Uterus (tissue), 3 donors: ENCODE measurements at regions not wholly inside any gene's neighbourhood (a gene's known extent, or its start where the extent isn't known, plus 50 kb on each side); places are given as distances from the start of the nearest gene placed in this dataset.

Experiments
- DNase-seq, 2 donors: peaks; one replicate each; pipeline ENCODE4 v3.0.0-alpha.2; 2019 to 2020
- H3K27ac ChIP-seq, 2 donors: fragments of 200-600 bp; sonication (generic); 1 replicate in 1 of 2; 2 replicates in 1 of 2; pipeline ENCODE4 v1.5.1; 2016 to 2018
- H3K27me3 ChIP-seq, 2 donors: fragments of 200-600 bp; sonication (generic); one replicate each; pipeline ENCODE4 v1.5.1; 2018 to 2019; ENCODE audit warnings: control low read depth in 1 of 2
- H3K36me3 ChIP-seq, 2 donors: fragments of 200-600 bp; sonication (generic); one replicate each; pipeline ENCODE4 v1.5.1; 2019; ENCODE audit warnings: control low read depth in 1 of 2
- H3K4me1 ChIP-seq, 2 donors: fragments of 200-600 bp; sonication (generic); one replicate each; pipeline ENCODE4 v1.5.1; 2018 to 2019; ENCODE audit warnings: control low read depth in 1 of 2
- H3K4me3 ChIP-seq, 2 donors: fragments of 200-600 bp; sonication (generic); 1 replicate in 1 of 2; 2 replicates in 1 of 2; pipeline ENCODE4 v1.5.1; 2018 to 2019; ENCODE audit warnings: mild to moderate bottlenecking in 1 of 2
- H3K9me3 ChIP-seq, 2 donors: fragments of 200-600 bp; sonication (generic); one replicate each; pipeline ENCODE4 v1.5.1; 2019; ENCODE audit warnings: control low read depth in 1 of 2
- POLR2A ChIP-seq, 2 donors: fragments of 450-650 bp; IDR thresholded peaks; one replicate each; pipeline ENCODE4 v1.6.1; 2016; ENCODE audit warnings: antibody characterized with exemption in 2 of 2, mild to moderate bottlenecking in 1 of 2, moderate library complexity in 1 of 2
- intact Hi-C: fragments of 100-400 bp; cut with DNase I; formaldehyde crosslinking; loops from one replicate; pipeline ENCODE4 v1.15.1; 2023; ENCODE audit warnings: low total_unique reads
- TF ChIP-seq, protein P1 (sequence below), 4 experiments: fragments of 200-600 bp in 2 of 4; fragments of 450-650 bp in 2 of 4; sonication (generic) in 2 of 4; IDR thresholded peaks; one replicate each; pipeline ENCODE4 v1.5.1; 2016 to 2019; ENCODE audit warnings: antibody characterized with exemption in 4 of 4, mild to moderate bottlenecking in 2 of 4, moderate library complexity in 1 of 4
- donor health status: DM: yes; HTN: yes; CAD: no.

DNA sequence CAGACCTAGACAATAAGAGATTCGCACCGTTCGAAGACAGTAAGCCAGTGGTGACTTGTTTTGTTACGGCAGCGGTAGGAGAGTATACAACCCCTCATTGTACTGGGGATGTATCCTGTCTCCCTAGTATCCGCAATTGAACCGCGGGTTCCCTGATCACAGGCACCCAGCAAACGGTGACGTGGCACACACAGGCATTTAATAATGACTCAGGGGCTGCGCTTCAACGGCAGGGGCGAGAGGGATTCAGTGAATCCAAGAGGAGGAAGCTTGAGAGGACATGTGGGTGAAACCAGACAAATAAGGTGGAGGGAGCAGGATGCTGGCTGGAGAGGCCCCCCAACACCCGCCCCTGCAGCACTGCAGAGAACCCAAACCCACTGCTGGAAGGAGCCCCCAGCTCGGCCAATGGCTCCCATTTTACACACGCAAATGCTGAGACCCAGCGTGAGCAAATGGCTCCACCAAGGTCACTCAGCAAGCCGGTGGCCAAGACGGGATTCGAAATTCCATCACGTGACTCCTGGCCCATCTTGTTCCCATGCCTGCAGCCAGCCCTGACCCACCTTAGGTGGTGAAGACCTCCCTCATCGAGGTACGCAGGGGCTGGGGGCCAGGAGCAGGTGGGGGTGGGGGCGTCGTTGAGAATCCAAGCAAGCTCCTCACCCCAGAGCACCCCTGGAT lies 149.9 kb downstream of the SYF2 start:
- intact Hi-C loops: no loop called here
- H3K27ac ChIP-seq: no peak overlapping the region
- no peaks in the 10 kb centered on the region for H3K27me3 ChIP-seq
- DNase-seq: no peak
- TF ChIP-seq POLR2A (IDR thresholded peaks at IDR 0.05): no peak
- TF ChIP-seq, protein P1, sequence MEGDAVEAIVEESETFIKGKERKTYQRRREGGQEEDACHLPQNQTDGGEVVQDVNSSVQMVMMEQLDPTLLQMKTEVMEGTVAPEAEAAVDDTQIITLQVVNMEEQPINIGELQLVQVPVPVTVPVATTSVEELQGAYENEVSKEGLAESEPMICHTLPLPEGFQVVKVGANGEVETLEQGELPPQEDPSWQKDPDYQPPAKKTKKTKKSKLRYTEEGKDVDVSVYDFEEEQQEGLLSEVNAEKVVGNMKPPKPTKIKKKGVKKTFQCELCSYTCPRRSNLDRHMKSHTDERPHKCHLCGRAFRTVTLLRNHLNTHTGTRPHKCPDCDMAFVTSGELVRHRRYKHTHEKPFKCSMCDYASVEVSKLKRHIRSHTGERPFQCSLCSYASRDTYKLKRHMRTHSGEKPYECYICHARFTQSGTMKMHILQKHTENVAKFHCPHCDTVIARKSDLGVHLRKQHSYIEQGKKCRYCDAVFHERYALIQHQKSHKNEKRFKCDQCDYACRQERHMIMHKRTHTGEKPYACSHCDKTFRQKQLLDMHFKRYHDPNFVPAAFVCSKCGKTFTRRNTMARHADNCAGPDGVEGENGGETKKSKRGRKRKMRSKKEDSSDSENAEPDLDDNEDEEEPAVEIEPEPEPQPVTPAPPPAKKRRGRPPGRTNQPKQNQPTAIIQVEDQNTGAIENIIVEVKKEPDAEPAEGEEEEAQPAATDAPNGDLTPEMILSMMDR (IDR thresholded peaks at IDR 0.05): no peak
- no peaks in the 10 kb centered on the region for H3K9me3 ChIP-seq
- H3K4me3 ChIP-seq: no peak overlapping the region
- H3K4me1 ChIP-seq: no peaks in the 10 kb centered on the region
- no peaks in the 10 kb centered on the region for H3K36me3 ChIP-seq

GRCh38 chr1:25081496-25081895 lies 150.8 kb downstream of the SYF2 start:
- H3K27ac ChIP-seq: no peak overlapping the region
- no peaks in the 10 kb centered on the region for H3K27me3 ChIP-seq
- no peaks in the 10 kb centered on the region for H3K36me3 ChIP-seq
- DNase-seq: no peak
- no peaks in the 10 kb centered on the region for H3K4me1 ChIP-seq
- TF ChIP-seq POLR2A (IDR thresholded peaks at IDR 0.05): no peak
- TF ChIP-seq, protein P1 (IDR thresholded peaks at IDR 0.05): no peak
- H3K4me3 ChIP-seq: no peak overlapping the region
- intact Hi-C loops: no loop called here
- no peaks in the 10 kb centered on the region for H3K9me3 ChIP-seq

DNA sequence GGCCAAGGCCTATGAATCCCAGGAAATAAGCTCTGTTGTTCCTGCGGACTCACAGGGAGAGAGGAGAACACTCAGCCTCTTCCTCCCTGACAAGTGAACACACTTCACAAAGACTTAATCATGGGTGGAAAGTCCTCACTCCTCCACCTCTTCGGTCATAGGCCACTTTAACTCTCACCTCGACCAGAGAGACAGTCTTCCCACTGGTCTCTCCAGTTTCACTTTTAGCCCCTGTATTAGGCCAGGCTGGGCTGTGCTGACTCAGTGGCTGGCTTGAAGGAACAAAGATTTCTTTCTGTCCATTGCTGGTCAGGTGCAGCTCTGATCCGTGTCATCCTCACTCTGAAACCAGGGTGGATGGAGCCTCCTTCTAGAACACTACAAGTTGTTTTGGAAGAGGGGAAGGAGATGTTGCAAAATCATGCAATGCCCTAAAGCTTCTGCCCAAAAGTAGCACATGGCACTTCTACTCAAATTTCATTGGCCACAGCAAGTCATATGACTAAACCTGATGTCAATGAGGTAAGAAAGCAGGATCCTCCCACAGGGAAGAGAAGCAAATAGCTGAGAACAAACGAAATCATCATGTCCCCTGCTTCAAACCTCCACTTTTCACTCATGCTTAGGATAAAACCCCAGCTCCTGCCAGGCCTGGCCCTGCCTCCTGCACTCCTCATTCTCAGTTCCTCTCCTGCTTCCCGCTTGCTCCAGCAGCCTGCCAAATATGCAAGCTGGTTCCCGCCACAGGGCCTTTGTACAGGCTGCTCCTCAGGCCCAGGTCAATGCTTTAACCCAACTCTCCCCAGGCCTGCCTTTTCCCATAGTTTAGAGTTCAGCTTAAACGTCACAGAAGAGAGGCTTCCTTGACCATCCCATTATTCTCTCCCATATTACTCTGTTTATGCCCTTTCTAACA lies 150.5 kb upstream of the RUNX3 start:
- Histone ChIP-seq H3K4me3 (no peak overlapping the region), H3K27ac (no peak overlapping the region), H3K27me3 (no peaks in the 10 kb centered on the region), H3K36me3 (no peaks in the 10 kb centered on the region), H3K4me1 (no peaks in the 10 kb centered on the region), H3K9me3 (no peaks in the 10 kb centered on the region)
- TF ChIP-seq, protein P1 (IDR thresholded peaks at IDR 0.05): no peak
- TF ChIP-seq POLR2A (IDR thresholded peaks at IDR 0.05): no peak
- intact Hi-C loops: no loop called here
- no peak for DNase-seq

- Histone ChIP-seq H3K27me3 (no peaks in the 10 kb centered on the region), H3K4me3 (no peak overlapping the region), H3K36me3 (no peaks in the 10 kb centered on the region), H3K9me3 (no peaks in the 10 kb centered on the region), H3K4me1 (no peaks in the 10 kb centered on the region), H3K27ac (no peak overlapping the region)
- intact Hi-C loops: no loop called here
- TF ChIP-seq, protein P1 (IDR thresholded peaks at IDR 0.05): no peak
- no peak for TF ChIP-seq POLR2A (IDR thresholded peaks at IDR 0.05)
- no peak for DNase-seq
These were observed 149.0 kb upstream of the RUNX3 start for GRCh38 chr1:25079048-25079447.
